K562 (cell line): ENCODE measurements at regions not wholly inside any gene's neighbourhood (a gene's known extent, or its start where the extent isn't known, plus 50 kb on each side); places are given as distances from the start of the nearest gene placed in this dataset.

Experiments used
- ATAC-seq: fragments of 200-7000 bp; cut with Tn5 transposase; 3 replicates; pipeline ENCODE4 v1.9.1; 2020; ENCODE audit warnings: moderate library complexity
- BruUV-seq: library from RNA; stranded (reverse); fragments of 400-500 nt; replicated peaks from 2 replicates; lab custom pipeline; 2021; lab: Mats Ljungman, UMichigan
- CTCF ChIA-PET: fragments of 300-600 bp; formaldehyde crosslinking; extraction: SDS; loops from one replicate; lab custom pipeline; 2021; ENCODE audit warnings: low intra/inter-chr PET ratio; lab: Yijun Ruan, JAX
- POLR2A ChIA-PET: fragments of 300-600, 350-650 bp; sonication (Branson Sonifier 250); formaldehyde crosslinking; extraction: SDS; loops from one replicate; lab custom pipeline; 2021; ENCODE audit warnings: antibody characterized with exemption, inconsistent platforms; lab: Yijun Ruan, JAX
- DNase-seq, 4 experiments: peaks; one replicate each; pipeline versions ENCODE4 v3.0.0 to v3.0.0-alpha.2; 2011 to 2018; ENCODE audit warnings: low spot score in 3 of 4, mixed read lengths in 3 of 4; ENCODE audit errors: extremely low read depth in 1 of 4
- FAIRE-seq: peaks from 2 replicates; lab custom pipeline; 2011; peaks lifted over from hg19 to GRCh38; lab: Jason Lieb, UNC
- H2AFZ ChIP-seq: 2 replicates; pipeline ENCODE4 v1.6.0; 2011; ENCODE audit warnings: low read depth, low read length, control low read depth, inconsistent platforms
- H3K27ac ChIP-seq: fragments of 200-600 bp; 3 replicates; pipeline ENCODE4 v1.8.0; 2011; ENCODE audit warnings: low read depth, mild to moderate bottlenecking, control low read depth, inconsistent platforms, low read length, moderate library complexity, mixed read lengths; ENCODE audit errors: extremely low read depth
- H3K27me3 ChIP-seq, 2 experiments: fragments of 300-600 bp in 1 of 2; 2 replicates in 1 of 2; 3 replicates in 1 of 2; pipeline versions ENCODE4 v1.6.0 to v1.8.0; 2011; ENCODE audit warnings: inconsistent platforms in 2 of 2, low read length in 2 of 2, mild to moderate bottlenecking in 1 of 2, mixed read lengths in 1 of 2, moderate library complexity in 1 of 2; ENCODE audit not compliant: control insufficient read depth in 2 of 2, insufficient read depth in 2 of 2
- H3K36me3 ChIP-seq: fragments of 300-600 bp; 3 replicates; pipeline ENCODE4 v1.8.0; 2011; ENCODE audit warnings: mild to moderate bottlenecking, low read length, inconsistent platforms; ENCODE audit not compliant: control insufficient read depth, insufficient read depth
- H3K4me1 ChIP-seq, 2 experiments: fragments of 200-600 bp in 1 of 2; replicated peaks in 1 of 2; 2 replicates in 1 of 2; 3 replicates in 1 of 2; pipeline versions ENCODE4 v1.5.1 to v1.8.0; 2011; ENCODE audit warnings: inconsistent platforms in 2 of 2, low read length in 2 of 2, mild to moderate bottlenecking in 1 of 2, mixed read lengths in 1 of 2, moderate library complexity in 1 of 2; ENCODE audit not compliant: control insufficient read depth in 2 of 2, insufficient read depth in 2 of 2
- H3K4me2 ChIP-seq: 2 replicates; pipeline ENCODE4 v1.6.1; 2011; ENCODE audit warnings: low read length, control low read depth, inconsistent platforms, mixed read lengths; ENCODE audit not compliant: insufficient read depth
- H3K4me3 ChIP-seq: fragments of 200-600 bp; sonication (generic), shearing (Covaris generic); 2 replicates; pipeline ENCODE4 v1.5.1; 2016; ENCODE audit warnings: control low read depth, inconsistent platforms
- H3K79me2 ChIP-seq: fragments of 200-600 bp; 3 replicates; pipeline ENCODE4 v1.8.0; 2011; ENCODE audit warnings: low read length, inconsistent platforms; ENCODE audit not compliant: control insufficient read depth, insufficient read depth
- H3K9ac ChIP-seq, 2 experiments: 2 replicates each; pipeline versions ENCODE4 v1.6.0 to v1.6.1; 2011; ENCODE audit warnings: low read depth in 2 of 2, low read length in 2 of 2, control low read depth in 1 of 2, inconsistent platforms in 1 of 2, mild to moderate bottlenecking in 1 of 2, mixed read lengths in 1 of 2; ENCODE audit not compliant: insufficient read depth in 1 of 2
- H3K9me1 ChIP-seq: one replicate; pipeline ENCODE4 v1.6.0; 2011; ENCODE audit warnings: inconsistent platforms, mild to moderate bottlenecking, low read length, moderate library complexity; ENCODE audit not compliant: control insufficient read depth, insufficient read depth
- H3K9me3 ChIP-seq: replicated peaks from 2 replicates; pipeline ENCODE4 v1.5.1; 2011; ENCODE audit warnings: low read depth, low read length, inconsistent platforms; ENCODE audit not compliant: control insufficient read depth, insufficient read depth
- H4K20me1 ChIP-seq: replicated peaks from 2 replicates; pipeline ENCODE4 v1.6.1; 2011; ENCODE audit warnings: low read length, inconsistent platforms, mixed read lengths; ENCODE audit not compliant: control insufficient read depth, insufficient read depth
- HDAC8 ChIP-seq: fragments of 450-650 bp; IDR thresholded peaks from 2 replicates; pipeline ENCODE4 v1.6.1; 2016; ENCODE audit warnings: mild to moderate bottlenecking, missing genetic modification characterization, moderate library complexity, missing compliant biosample characterization
- POLR2A ChIP-seq: fragments of 450-650 bp; conservative IDR thresholded peaks from 2 replicates; pipeline ENCODE4 v1.6.1; 2016
- PURB ChIP-seq: sonication (generic); formaldehyde crosslinking; IDR thresholded peaks from 2 replicates; pipeline ENCODE4 v1.9.0; 2021; ENCODE audit warnings: low read depth, mild to moderate bottlenecking, missing genetic modification reagents
- SPI1 ChIP-seq: IDR thresholded peaks from 2 replicates; pipeline ENCODE4 v1.6.1; 2011; ENCODE audit warnings: low read depth, low read length, control low read depth, borderline replicate concordance
- ZNF431 ChIP-seq: sonication (generic); formaldehyde crosslinking; IDR thresholded peaks from 2 replicates; pipeline ENCODE4 v1.8.0; 2022; ENCODE audit warnings: mild to moderate bottlenecking, missing genetic modification reagents
- WGBS: fragments of 100-300 bp; shearing (Covaris generic); methylation state at CpG from one replicate; pipeline ENCODE4 v1.1.6; 2016; ENCODE audit warnings: low coverage, mixed read lengths; ENCODE audit not compliant: insufficient coverage; ENCODE audit errors: missing lambda C conversion rate; 5-methylcytosine and 5-hydroxymethylcytosine counted together
- in situ Hi-C: fragments of 300-500 bp; cut with MboI; formaldehyde crosslinking; loops from 4 replicates; pipeline ENCODE4 v1.15.0; 2018; ENCODE audit warnings: inconsistent platforms, mixed read lengths
- intact Hi-C: fragments of 100-400 bp; cut with micrococcal nuclease; formaldehyde crosslinking; loops from 2 replicates; pipeline ENCODE4 v1.14.2; 2022
- TF ChIP-seq, protein P1 (sequence below): fragments of 250-450 bp; sonication (Bioruptor Pico); IDR thresholded peaks from 2 replicates; pipeline ENCODE4 v1.5.0; 2021
- TF ChIP-seq, protein P2 (sequence below): sonication (generic); formaldehyde crosslinking; IDR thresholded peaks from 2 replicates; pipeline ENCODE4 v1.8.1; 2022; ENCODE audit warnings: missing genetic modification reagents

DNA sequence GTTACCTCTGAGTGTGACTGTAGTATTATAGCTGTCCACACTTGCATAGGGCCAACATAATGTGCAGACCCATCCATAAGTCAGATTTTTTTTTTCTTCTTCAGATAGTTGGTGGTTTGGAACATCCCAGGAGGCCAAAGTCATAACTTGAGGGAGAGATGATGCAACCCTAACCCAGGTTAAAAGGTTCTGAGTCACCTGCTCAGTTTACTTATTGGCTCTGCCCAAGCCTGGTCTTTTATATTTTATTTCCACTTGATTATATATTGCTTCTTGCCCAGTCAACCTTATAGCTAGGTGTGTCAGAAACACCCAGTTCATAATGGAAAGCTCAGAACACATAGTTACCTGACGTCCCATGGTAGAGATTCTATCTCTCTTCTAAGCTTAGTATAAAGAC, 113.1 kb upstream of the PCSK1 start:
- no peaks in the 10 kb centered on the region for H4K20me1 ChIP-seq
- CTCF ChIA-PET = no interaction called here
- intact Hi-C loops (no loop called here), in situ Hi-C loops (no loop called here)
- no peak for DNase-seq
- H3K27me3 ChIP-seq = no peaks in the 10 kb centered on the region
- TF ChIP-seq SPI1 (no peak), ZNF431 (CRISPR knock-in tag) (no peak), POLR2A (no peak), HDAC8 (no peak), PURB (CRISPR knock-in tag) (no peak)
- TF ChIP-seq, protein P1, sequence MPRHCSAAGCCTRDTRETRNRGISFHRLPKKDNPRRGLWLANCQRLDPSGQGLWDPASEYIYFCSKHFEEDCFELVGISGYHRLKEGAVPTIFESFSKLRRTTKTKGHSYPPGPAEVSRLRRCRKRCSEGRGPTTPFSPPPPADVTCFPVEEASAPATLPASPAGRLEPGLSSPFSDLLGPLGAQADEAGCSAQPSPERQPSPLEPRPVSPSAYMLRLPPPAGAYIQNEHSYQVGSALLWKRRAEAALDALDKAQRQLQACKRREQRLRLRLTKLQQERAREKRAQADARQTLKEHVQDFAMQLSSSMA (CRISPR knock-in tag) = no peak
- TF ChIP-seq, protein P2, sequence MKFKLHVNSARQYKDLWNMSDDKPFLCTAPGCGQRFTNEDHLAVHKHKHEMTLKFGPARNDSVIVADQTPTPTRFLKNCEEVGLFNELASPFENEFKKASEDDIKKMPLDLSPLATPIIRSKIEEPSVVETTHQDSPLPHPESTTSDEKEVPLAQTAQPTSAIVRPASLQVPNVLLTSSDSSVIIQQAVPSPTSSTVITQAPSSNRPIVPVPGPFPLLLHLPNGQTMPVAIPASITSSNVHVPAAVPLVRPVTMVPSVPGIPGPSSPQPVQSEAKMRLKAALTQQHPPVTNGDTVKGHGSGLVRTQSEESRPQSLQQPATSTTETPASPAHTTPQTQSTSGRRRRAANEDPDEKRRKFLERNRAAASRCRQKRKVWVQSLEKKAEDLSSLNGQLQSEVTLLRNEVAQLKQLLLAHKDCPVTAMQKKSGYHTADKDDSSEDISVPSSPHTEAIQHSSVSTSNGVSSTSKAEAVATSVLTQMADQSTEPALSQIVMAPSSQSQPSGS (CRISPR knock-in tag) = no peak
- H3K36me3 ChIP-seq = no peaks in the 10 kb centered on the region
- no peak for FAIRE-seq
- no peak overlapping the region for H2AFZ ChIP-seq
- POLR2A ChIA-PET = no interaction called here
- ATAC-seq = no peak
- 0% methylated on average over 1 of the region's 1 CpG for WGBS
- no peak overlapping the region for H3K9ac ChIP-seq
- no peak overlapping the region for H3K4me3 ChIP-seq
- no TSS peak for BruUV-seq
- no peaks in the 10 kb centered on the region for H3K79me2 ChIP-seq
- H3K27ac ChIP-seq = no peak overlapping the region
- H3K4me2 ChIP-seq = no peak overlapping the region
- no peaks in the 10 kb centered on the region for H3K9me3 ChIP-seq
- no peaks in the 10 kb centered on the region for H3K4me1 ChIP-seq
- H3K9me1 ChIP-seq = no peaks in the 10 kb centered on the region
